ELF-1 (cell line): ENCODE measurements at regions not wholly inside any gene's neighbourhood (a gene's known extent, or its start where the extent isn't known, plus 50 kb on each side); places are given as distances from the start of the nearest gene placed in this dataset.

Source experiments
- DNase-seq: peaks from one replicate; pipeline ENCODE4 v3.0.0-alpha.2; 2016; ENCODE audit warnings: low read depth, low spot score

- DNase-seq, result peak; percentile 19
Measured at GRCh38 chr5:96247097-96247701, 185.8 kb downstream of the PCSK1 start.

- no peak for DNase-seq
Measured at GRCh38 chr5:96245140-96246091, 187.6 kb downstream of the PCSK1 start.

GRCh38 chr5:96244696-96245095 lies 188.4 kb downstream of the PCSK1 start:
- DNase-seq, result no peak

GRCh38 chr5:96243862-96244261 lies 189.2 kb downstream of the PCSK1 start:
- DNase-seq, result no peak

GRCh38 chr5:96243203-96243602 lies 189.8 kb downstream of the PCSK1 start:
- no peak for DNase-seq

GRCh38 chr5:96242571-96242970 lies 190.5 kb downstream of the PCSK1 start:
- DNase-seq, result no peak

- DNase-seq, result no peak
Measured at GRCh38 chr5:96236831-96237230, 196.2 kb downstream of the PCSK1 start.

- DNase-seq, result no peak
Measured at GRCh38 chr5:96236051-96236450, 197.0 kb downstream of the PCSK1 start.

GRCh38 chr5:96235008-96235910 lies 197.8 kb downstream of the PCSK1 start:
- DNase-seq, result no peak

- no peak for DNase-seq
Measured at GRCh38 chr5:96232602-96233001, 200.4 kb downstream of the PCSK1 start.

GRCh38 chr5:96229188-96229587 lies 203.9 kb downstream of the PCSK1 start:
- DNase-seq, result no peak

- no peak for DNase-seq
Measured at GRCh38 chr5:96228408-96228807, 204.6 kb downstream of the PCSK1 start.

GRCh38 chr5:96227957-96228356 lies 205.1 kb downstream of the PCSK1 start:
- no peak for DNase-seq

GRCh38 chr5:96226941-96227552 lies 206.0 kb downstream of the PCSK1 start:
- DNase-seq, result no peak

GRCh38 chr5:96222129-96222528 lies 210.9 kb downstream of the PCSK1 start:
- DNase-seq, result no peak

- DNase-seq, result no peak
Measured at GRCh38 chr5:96220610-96221390, 212.2 kb downstream of the PCSK1 start.

GRCh38 chr5:96219580-96220281 lies 213.3 kb downstream of the PCSK1 start:
- DNase-seq, result no peak

- DNase-seq, result no peak
Measured at GRCh38 chr5:96218653-96219052, 214.4 kb downstream of the PCSK1 start.

GRCh38 chr5:96214442-96215197 lies 218.4 kb downstream of the PCSK1 start:
- no peak for DNase-seq
